HG03196 (cell line): ENCODE measurements at regions not wholly inside any gene's neighbourhood (a gene's known extent, or its start where the extent isn't known, plus 50 kb on each side); places are given as distances from the start of the nearest gene placed in this dataset.

ENCODE experiments used
- ATAC-seq: cut with Tn5 transposase; IDR thresholded peaks from one replicate; pipeline ENCODE4 v1.9.1; 2021; ENCODE audit not compliant: unreplicated experiment

- no peak for ATAC-seq
Measured at GRCh38 chr10:131728286-131729228, 172.3 kb upstream of the PPP2R2D start.

- ATAC-seq, result no peak
Measured at GRCh38 chr10:131729361-131729760, 171.4 kb upstream of the PPP2R2D start.

- ATAC-seq, result no peak
Measured at GRCh38 chr10:131729938-131730660, 170.7 kb upstream of the PPP2R2D start.

- no peak for ATAC-seq
Measured at GRCh38 chr10:131730771-131731497, 169.9 kb upstream of the PPP2R2D start.

- no peak for ATAC-seq
Measured at GRCh38 chr10:131731780-131732630, 168.8 kb upstream of the PPP2R2D start.

GRCh38 chr10:131732631-131733127 lies 168.1 kb upstream of the PPP2R2D start:
- no peak for ATAC-seq

- no peak for ATAC-seq
Measured at GRCh38 chr10:131733596-131733995, 167.2 kb upstream of the PPP2R2D start.

- ATAC-seq, result no peak
Measured at GRCh38 chr10:131735577-131735976, 165.2 kb upstream of the PPP2R2D start.

- ATAC-seq, result no peak
Measured at GRCh38 chr10:131736321-131736980, 164.4 kb upstream of the PPP2R2D start.

- no peak for ATAC-seq
Measured at GRCh38 chr10:131737543-131738395, 163.0 kb upstream of the PPP2R2D start.

- ATAC-seq, result no peak
Measured at GRCh38 chr10:131738396-131738735, 162.4 kb upstream of the PPP2R2D start.

GRCh38 chr10:131739206-131739605 lies 161.6 kb upstream of the PPP2R2D start:
- no peak for ATAC-seq

GRCh38 chr10:131742500-131742951 lies 158.3 kb upstream of the PPP2R2D start:
- ATAC-seq, result no peak

- ATAC-seq, result no peak
Measured at GRCh38 chr10:131743190-131744151, 157.3 kb upstream of the PPP2R2D start.

GRCh38 chr10:131744346-131744745 lies 156.5 kb upstream of the PPP2R2D start:
- ATAC-seq, result no peak

- ATAC-seq, result no peak
Measured at GRCh38 chr10:131745591-131745990, 155.2 kb upstream of the PPP2R2D start.

GRCh38 chr10:131746241-131746711 lies 154.5 kb upstream of the PPP2R2D start:
- ATAC-seq, result no peak

GRCh38 chr10:131746785-131747184 lies 154.0 kb upstream of the PPP2R2D start:
- no peak for ATAC-seq
